HTR-8/SVneo (cell line): ENCODE measurements at regions not wholly inside any gene's neighbourhood (a gene's known extent, or its start where the extent isn't known, plus 50 kb on each side); places are given as distances from the start of the nearest gene placed in this dataset.
"Not testable (repeated sequence)": the region's sequence is repeated elsewhere in the genome, so short reads cannot be mapped to it uniquely, and the experiment has no call there.

Experiments used
- DNase-seq: peaks from one replicate; pipeline ENCODE4 v3.0.0; 2011; ENCODE audit warnings: low spot score, mixed read lengths; ENCODE audit not compliant: insufficient read length
- FAIRE-seq: peaks from 2 replicates; lab custom pipeline; 2011; peaks lifted over from hg19 to GRCh38; lab: Jason Lieb, UNC

GRCh38 chr3:194262925-194263305 lies 88.2 kb downstream of the CPN2 start:
- DNase-seq (no peak), FAIRE-seq (no peak)

- DNase-seq = not testable (repeated sequence)
- peak; percentile 9 for FAIRE-seq
Observed at GRCh38 chr3:194264631-194265504, 86.3 kb downstream of the CPN2 start.

GRCh38 chr3:194265505-194265892 lies 85.6 kb downstream of the CPN2 start:
- FAIRE-seq = no peak
- DNase-seq = no peak

- no peak for FAIRE-seq
Observed at GRCh38 chr3:194265996-194266964, 84.8 kb downstream of the CPN2 start.

GRCh38 chr3:194267744-194268653 lies 83.1 kb downstream of the CPN2 start:
- FAIRE-seq (no peak), DNase-seq (no peak)

More at GRCh38 chr3:194265996-194266964, 84.8 kb downstream of the CPN2 start:
- DNase-seq = no peak

GRCh38 chr3:194268654-194269512 lies 82.2 kb downstream of the CPN2 start:
- no peak for FAIRE-seq

GRCh38 chr3:194269610-194270145 lies 81.5 kb downstream of the CPN2 start:
- no peak for FAIRE-seq
- no peak for DNase-seq

More at GRCh38 chr3:194268654-194269512, 82.2 kb downstream of the CPN2 start:
- no peak for DNase-seq

GRCh38 chr3:194270627-194271459 lies 80.3 kb downstream of the CPN2 start:
- FAIRE-seq (no peak), DNase-seq (peak; percentile 37)

GRCh38 chr3:194271460-194272035 lies 79.6 kb downstream of the CPN2 start:
- FAIRE-seq (no peak), DNase-seq (no peak)

- FAIRE-seq = no peak
- no peak for DNase-seq
Observed at GRCh38 chr3:194272221-194272620, 78.9 kb downstream of the CPN2 start.

GRCh38 chr3:194272861-194273742 lies 78.0 kb downstream of the CPN2 start:
- FAIRE-seq (no peak), DNase-seq (no peak)

GRCh38 chr3:194273743-194274310 lies 77.3 kb downstream of the CPN2 start:
- no peak for DNase-seq

GRCh38 chr3:194274424-194275085 lies 76.6 kb downstream of the CPN2 start:
- FAIRE-seq = no peak
- DNase-seq = no peak

More at GRCh38 chr3:194273743-194274310, 77.3 kb downstream of the CPN2 start:
- FAIRE-seq = no peak

- FAIRE-seq (no peak), DNase-seq (no peak)
Observed at GRCh38 chr3:194275291-194275690, 75.8 kb downstream of the CPN2 start.

- no peak for FAIRE-seq
Observed at GRCh38 chr3:194275721-194276120, 75.4 kb downstream of the CPN2 start.

GRCh38 chr3:194276768-194277103 lies 74.4 kb downstream of the CPN2 start:
- FAIRE-seq = no peak

More at GRCh38 chr3:194275721-194276120, 75.4 kb downstream of the CPN2 start:
- DNase-seq = no peak

More at GRCh38 chr3:194276768-194277103, 74.4 kb downstream of the CPN2 start:
- no peak for DNase-seq
